GM10248 (cell line): ENCODE measurements at regions not wholly inside any gene's neighbourhood (a gene's known extent, or its start where the extent isn't known, plus 50 kb on each side); places are given as distances from the start of the nearest gene placed in this dataset.
"Not testable (repeated sequence)": the region's sequence is repeated elsewhere in the genome, so short reads cannot be mapped to it uniquely, and the experiment has no call there.

Experiments
- CTCF ChIA-PET: fragments of 300-600 bp; sonication (Branson Sonifier 250); formaldehyde crosslinking; extraction: SDS; loops from one replicate; lab custom pipeline; 2021; ENCODE audit warnings: antibody characterized with exemption; lab: Yijun Ruan, JAX
- POLR2A ChIA-PET: fragments of 350-650 bp; sonication (Branson Sonifier 250); formaldehyde crosslinking; extraction: SDS; loops from one replicate; lab custom pipeline; 2020; ENCODE audit warnings: antibody characterized with exemption; lab: Yijun Ruan, JAX
- DNase-seq: peaks from one replicate; pipeline ENCODE4 v3.0.0; 2012; ENCODE audit errors: extremely low spot score
- CTCF ChIP-seq: IDR thresholded peaks from 2 replicates; pipeline ENCODE4 v1.5.1; 2012; ENCODE audit warnings: mild to moderate bottlenecking, low read depth; ENCODE audit errors: extremely low read depth, missing control alignments, control extremely low read depth

GRCh38 chr4:134126000-134126560, 75.5 kb downstream of the PABPC4L start:
- no peak for TF ChIP-seq CTCF
- ChIA-PET CTCF (no interaction called here), POLR2A (no interaction called here)
- no peak for DNase-seq

- no peak for TF ChIP-seq CTCF
- no peak for DNase-seq
- POLR2A ChIA-PET: no interaction called here
- CTCF ChIA-PET: no interaction called here
Observed at GRCh38 chr4:134122903-134123302, 78.7 kb downstream of the PABPC4L start.

- CTCF ChIA-PET: interaction anchor here (1.1 to 1.4 kb wide), 2 partner anchors 25 to 34 kb away, joined by 3 to 4 read pairs; no protein-coding TSS in a partner anchor
Observed at GRCh38 chr4:134117392-134118183, 84.0 kb downstream of the PABPC4L start.

GRCh38 chr4:134089885-134090284, 111.7 kb downstream of the PABPC4L start:
- ChIA-PET POLR2A (no interaction called here), CTCF (no interaction called here)
- DNase-seq: no peak
- TF ChIP-seq CTCF: no peak

More at GRCh38 chr4:134117392-134118183, 84.0 kb downstream of the PABPC4L start:
- DNase-seq: no peak
- no peak for TF ChIP-seq CTCF
- POLR2A ChIA-PET: no interaction called here

GRCh38 chr4:134085496-134085895, 116.1 kb downstream of the PABPC4L start:
- TF ChIP-seq CTCF: no peak
- ChIA-PET POLR2A (no interaction called here), CTCF (no interaction called here)
- no peak for DNase-seq

GRCh38 chr4:134079085-134079484, 122.5 kb downstream of the PABPC4L start:
- CTCF ChIA-PET, POLR2A ChIA-PET, DNase-seq: not testable (repeated sequence)
